SH-SY5Y (cell line): ENCODE measurements at regions not wholly inside any gene's neighbourhood (a gene's known extent, or its start where the extent isn't known, plus 50 kb on each side); places are given as distances from the start of the nearest gene placed in this dataset.

Source experiments
- GATA2 ChIP-seq: IDR thresholded peaks from 2 replicates; pipeline ENCODE4 v1.6.1; 2011; ENCODE audit warnings: mild to moderate bottlenecking, low read depth, low read length
- GATA3 ChIP-seq: IDR thresholded peaks from 2 replicates; pipeline ENCODE4 v1.6.1; 2011; ENCODE audit warnings: low read depth, mild to moderate bottlenecking, low read length, moderate library complexity

DNA sequence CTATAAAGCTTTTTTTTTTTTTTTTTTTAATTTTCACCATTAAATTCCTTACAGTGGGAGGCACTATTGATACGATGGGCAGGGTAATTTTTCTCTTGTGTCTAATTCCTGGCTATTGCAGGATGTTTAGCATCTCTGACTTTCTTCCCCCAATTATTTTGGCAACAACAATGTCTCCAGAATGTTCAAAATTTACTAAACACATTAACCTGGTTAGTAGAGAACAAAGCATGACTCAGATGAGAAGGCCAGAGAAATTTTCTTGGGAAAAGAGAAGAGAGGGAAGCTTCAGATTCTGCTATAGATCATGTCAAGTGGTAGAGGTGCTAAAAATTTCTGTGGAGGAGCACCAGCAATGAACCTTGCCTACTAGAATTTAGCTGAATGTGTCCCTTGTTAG is 171.5 kb upstream of the PRICKLE1 start:
- TF ChIP-seq GATA2 (no peak), GATA3 (no peak)
